Esophagus muscularis mucosa (tissue), 4 donors: ENCODE measurements at regions not wholly inside any gene's neighbourhood (a gene's known extent, or its start where the extent isn't known, plus 50 kb on each side); places are given as distances from the start of the nearest gene placed in this dataset.
"Not testable (repeated sequence)": the region's sequence is repeated elsewhere in the genome, so short reads cannot be mapped to it uniquely, and the experiment has no call there.

Source experiments
- DNase-seq: peaks from one replicate; pipeline ENCODE4 v3.0.0-alpha.2; 2017; ENCODE audit errors: extremely low spot score
- H3K27ac ChIP-seq, 4 donors: fragments of 200-600 bp; sonication (generic); replicated peaks in 1 of 4; 1 replicate in 3 of 4; 2 replicates in 1 of 4; pipeline ENCODE4 v1.5.1; 2016 to 2019; ENCODE audit warnings: mild to moderate bottlenecking in 1 of 4
- H3K27me3 ChIP-seq, 4 donors: fragments of 200-600 bp; sonication (generic); one replicate each; pipeline versions ENCODE4 v1.5.1 to v1.6.0; 2016 to 2019
- H3K36me3 ChIP-seq, 4 donors: fragments of 200-600 bp; sonication (generic); one replicate each; pipeline ENCODE4 v1.5.1; 2016 to 2019
- H3K4me1 ChIP-seq, 4 donors: fragments of 200-600 bp; sonication (generic); one replicate each; pipeline ENCODE4 v1.5.1; 2016 to 2019
- H3K4me3 ChIP-seq, 4 donors: fragments of 200-600 bp; sonication (generic); 1 replicate in 2 of 4; 2 replicates in 2 of 4; pipeline ENCODE4 v1.5.1; 2016 to 2019; ENCODE audit warnings: mild to moderate bottlenecking in 4 of 4, moderate library complexity in 1 of 4
- H3K9me3 ChIP-seq, 4 donors: fragments of 200-600 bp; sonication (generic); 1 replicate in 3 of 4; 2 replicates in 1 of 4; pipeline ENCODE4 v1.5.1; 2016 to 2019
- CTCF ChIP-seq, 3 experiments: fragments of 200-600 bp in 2 of 3; fragments of 450-650 bp in 1 of 3; sonication (generic) in 2 of 3; IDR thresholded peaks; one replicate each; pipeline ENCODE4 v1.5.1; 2017 to 2019; ENCODE audit warnings: antibody characterized with exemption in 3 of 3, mild to moderate bottlenecking in 2 of 3, moderate library complexity in 1 of 3
- EP300 ChIP-seq: sonication (generic); formaldehyde crosslinking; IDR thresholded peaks from one replicate; pipeline ENCODE4 v1.6.1; 2017; ENCODE audit warnings: antibody characterized with exemption
- POLR2A ChIP-seq: fragments of 450-650 bp; IDR thresholded peaks from one replicate; pipeline ENCODE4 v1.6.1; 2017; ENCODE audit warnings: antibody characterized with exemption, moderate library complexity, mild to moderate bottlenecking, low read depth
- POLR2AphosphoS5 ChIP-seq, 2 donors: sonication (generic); formaldehyde crosslinking; IDR thresholded peaks; one replicate each; pipeline ENCODE4 v1.6.1; 2017; ENCODE audit warnings: antibody characterized with exemption in 2 of 2
- WGBS: methylation state at CpG from one replicate; pipeline ENCODE4 v1.1.5; 2018; 5-methylcytosine and 5-hydroxymethylcytosine counted together
- intact Hi-C: fragments of 100-400 bp; cut with DNase I; formaldehyde crosslinking; loops from one replicate; pipeline ENCODE4 v1.15.1; 2023

- WGBS = 81% methylated on average over 1 of the region's 1 CpG
- intact Hi-C loops = no loop called here
Measured at GRCh38 chr11:97691061-97691460, 1301.2 kb downstream of the JRKL start.

GRCh38 chr11:97702951-97703350, 1313.1 kb downstream of the JRKL start:
- TF ChIP-seq POLR2AphosphoS5 (IDR thresholded peaks at IDR 0.05) (no peak), POLR2A (no peak), EP300 (no peak), CTCF (IDR thresholded peaks at IDR 0.05) (no peak)
- intact Hi-C loops = no loop called here
- H3K4me3 ChIP-seq = no peak overlapping the region
- no peaks in the 10 kb centered on the region for H3K27me3 ChIP-seq
- 55% methylated on average over 1 of the region's 1 CpG for WGBS
- H3K36me3 ChIP-seq = no peaks in the 10 kb centered on the region
- DNase-seq = no peak
- no peaks in the 10 kb centered on the region for H3K9me3 ChIP-seq
- H3K4me1 ChIP-seq = no peaks in the 10 kb centered on the region
- H3K27ac ChIP-seq = no peak overlapping the region

More at GRCh38 chr11:97691061-97691460, 1301.2 kb downstream of the JRKL start:
- no peaks in the 10 kb centered on the region for H3K27me3 ChIP-seq
- H3K9me3 ChIP-seq = peaks cover 0 to 5% (median 0%) of the 10 kb centered on the region in 4 donors
- H3K36me3 ChIP-seq = no peaks in the 10 kb centered on the region
- H3K27ac ChIP-seq = no peak overlapping the region
- TF ChIP-seq CTCF (IDR thresholded peaks at IDR 0.05) (no peak), EP300 (no peak), POLR2AphosphoS5 (IDR thresholded peaks at IDR 0.05) (no peak), POLR2A (no peak)
- DNase-seq = no peak
- no peak overlapping the region for H3K4me3 ChIP-seq
- no peaks in the 10 kb centered on the region for H3K4me1 ChIP-seq

GRCh38 chr11:97703851-97704250, 1314.0 kb downstream of the JRKL start:
- TF ChIP-seq CTCF (IDR thresholded peaks at IDR 0.05) = no peak
- TF ChIP-seq POLR2A = no peak
- no peak for TF ChIP-seq POLR2AphosphoS5 (IDR thresholded peaks at IDR 0.05)
- no peak for TF ChIP-seq EP300
- H3K4me1 ChIP-seq = no peaks in the 10 kb centered on the region
- H3K9me3 ChIP-seq = no peaks in the 10 kb centered on the region
- WGBS = 85% methylated on average over 3 of the region's 3 CpGs
- H3K4me3 ChIP-seq = no peak overlapping the region
- no peaks in the 10 kb centered on the region for H3K36me3 ChIP-seq
- intact Hi-C loops = no loop called here
- DNase-seq = no peak
- H3K27me3 ChIP-seq = no peaks in the 10 kb centered on the region
- H3K27ac ChIP-seq = no peak overlapping the region

GRCh38 chr11:97705441-97705840, 1315.3 kb upstream of the CNTN5 start:
- H3K27ac ChIP-seq, H3K27me3 ChIP-seq, H3K9me3 ChIP-seq, H3K4me1 ChIP-seq, DNase-seq, H3K36me3 ChIP-seq, H3K4me3 ChIP-seq, intact Hi-C loops: not testable (repeated sequence)
- WGBS = 92% methylated on average over 1 of the region's 1 CpG

- intact Hi-C loops = no loop called here
- Histone ChIP-seq H3K4me3 (no peak overlapping the region), H3K4me1 (no peaks in the 10 kb centered on the region), H3K9me3 (no peaks in the 10 kb centered on the region), H3K36me3 (no peaks in the 10 kb centered on the region), H3K27ac (no peak overlapping the region), H3K27me3 (no peaks in the 10 kb centered on the region)
- TF ChIP-seq CTCF (IDR thresholded peaks at IDR 0.05) = no peak
- TF ChIP-seq EP300 = no peak
- TF ChIP-seq POLR2A = no peak
- no peak for TF ChIP-seq POLR2AphosphoS5 (IDR thresholded peaks at IDR 0.05)
- whole genome bisulfite sequencing = 97% methylated on average over 15 of the region's 26 CpGs
- DNase-seq = no peak
Measured at GRCh38 chr11:97717922-97718321, 1302.8 kb upstream of the CNTN5 start.
